Vagina (tissue), 2 donors: ENCODE measurements at regions not wholly inside any gene's neighbourhood (a gene's known extent, or its start where the extent isn't known, plus 50 kb on each side); places are given as distances from the start of the nearest gene placed in this dataset.
"Not testable (repeated sequence)": the region's sequence is repeated elsewhere in the genome, so short reads cannot be mapped to it uniquely, and the experiment has no call there.

Experiments used
- CTCF ChIP-seq, 3 experiments: fragments of 450-650 bp in 2 of 3; fragments of 200-600 bp in 1 of 3; sonication (generic) in 1 of 3; IDR thresholded peaks; one replicate each; pipeline ENCODE4 v1.5.1; 2017 to 2019; ENCODE audit warnings: antibody characterized with exemption in 3 of 3, mild to moderate bottlenecking in 2 of 3, moderate library complexity in 2 of 3
- POLR2A ChIP-seq, 2 donors: fragments of 450-650 bp; IDR thresholded peaks; one replicate each; pipeline ENCODE4 v1.6.1; 2017; ENCODE audit warnings: antibody characterized with exemption in 2 of 2, mild to moderate bottlenecking in 2 of 2, moderate library complexity in 2 of 2

- TF ChIP-seq POLR2A, CTCF (IDR thresholded peaks at IDR 0.05): not testable (repeated sequence)
Measured at GRCh38 chr16:31581065-31581464, 53.4 kb downstream of the AHSP start.
